GM12878 (cell line): ENCODE measurements at regions not wholly inside any gene's neighbourhood (a gene's known extent, or its start where the extent isn't known, plus 50 kb on each side); places are given as distances from the start of the nearest gene placed in this dataset.

Experiments used
- ATAC-seq: fragments of 200-7000 bp; cut with Tn5 transposase; 3 replicates; pipeline ENCODE4 v1.9.1; 2020; ENCODE audit warnings: mild to moderate bottlenecking, moderate library complexity
- BruUV-seq: library from RNA; stranded (reverse); fragments of 400-500 nt; replicated peaks from 2 replicates; lab custom pipeline; 2021; lab: Mats Ljungman, UMichigan
- CTCF ChIA-PET: fragments of 300-600 bp; sonication (Branson Sonifier 250); formaldehyde crosslinking; extraction: SDS; loops from one replicate; lab custom pipeline; 2021; ENCODE audit warnings: inconsistent platforms; lab: Yijun Ruan, JAX
- POLR2A ChIA-PET: fragments of 350-600 bp; formaldehyde crosslinking; extraction: SDS; loops from one replicate; lab custom pipeline; 2021; ENCODE audit warnings: inconsistent platforms; lab: Charles Lee
- RAD21 ChIA-PET: fragments of 300-600 bp; sonication (Branson Sonifier 250); formaldehyde crosslinking; loops from one replicate; lab custom pipeline; 2023; ENCODE audit warnings: antibody characterized with exemption; ENCODE audit not compliant: unreplicated experiment; lab: Charles Lee
- SMC1A ChIA-PET: fragments of 300-600 bp; sonication (Branson Sonifier 250); formaldehyde crosslinking; loops from one replicate; lab custom pipeline; 2023; ENCODE audit not compliant: unreplicated experiment, uncharacterized antibody; lab: Charles Lee
- DNase-seq: peaks from one replicate; pipeline ENCODE4 v3.0.0-alpha.2; 2011; ENCODE audit warnings: low read depth, low spot score
- FAIRE-seq: peaks from 3 replicates; lab custom pipeline; 2011; peaks lifted over from hg19 to GRCh38; lab: Jason Lieb, UNC
- H2AFZ ChIP-seq: 2 replicates; pipeline ENCODE4 v1.6.0; 2011; ENCODE audit warnings: low read depth, low read length, control low read depth; ENCODE audit not compliant: control insufficient read depth
- H3K27ac ChIP-seq: 2 replicates; pipeline ENCODE4 v1.5.1; 2011; ENCODE audit warnings: control low read depth; ENCODE audit not compliant: control insufficient read depth, insufficient read depth
- H3K27me3 ChIP-seq, 2 experiments: replicated peaks in 1 of 2; 2 replicates each; pipeline versions ENCODE4 v1.6.0 to v1.6.1; 2011; ENCODE audit warnings: low read length in 1 of 2; ENCODE audit not compliant: control insufficient read depth in 2 of 2, insufficient read depth in 2 of 2
- H3K36me3 ChIP-seq, 2 experiments: 2 replicates each; pipeline ENCODE4 v1.5.1; 2011; ENCODE audit warnings: low read length in 1 of 2; ENCODE audit not compliant: control insufficient read depth in 2 of 2, insufficient read depth in 2 of 2
- H3K4me1 ChIP-seq: 2 replicates; pipeline ENCODE4 v1.6.1; 2011; ENCODE audit warnings: mild to moderate bottlenecking, low read length, moderate library complexity, mixed read lengths; ENCODE audit not compliant: control insufficient read depth, insufficient read depth
- H3K4me2 ChIP-seq: 2 replicates; pipeline ENCODE4 v1.6.0; 2011; ENCODE audit warnings: control low read depth; ENCODE audit not compliant: control insufficient read depth, insufficient read depth
- H3K4me3 ChIP-seq: fragments of 200-600 bp; sonication (generic); 2 replicates; pipeline ENCODE4 v1.5.1; 2016
- H3K79me2 ChIP-seq: 2 replicates; pipeline ENCODE4 v1.6.0; 2011; ENCODE audit warnings: low read length; ENCODE audit not compliant: control insufficient read depth, insufficient read depth
- H3K9ac ChIP-seq: 2 replicates; pipeline ENCODE4 v1.8.0; 2011; ENCODE audit warnings: low read length, control low read depth, mixed read lengths; ENCODE audit not compliant: control insufficient read depth, insufficient read depth
- H3K9me3 ChIP-seq: replicated peaks from 3 replicates; pipeline ENCODE4 v1.5.1; 2011; ENCODE audit warnings: mild to moderate bottlenecking, low read length; ENCODE audit not compliant: control insufficient read depth, insufficient read depth
- H4K20me1 ChIP-seq: 2 replicates; pipeline ENCODE4 v1.6.0; 2011; ENCODE audit not compliant: control insufficient read depth, insufficient read depth
- CREB1 ChIP-seq: IDR thresholded peaks from 2 replicates; pipeline ENCODE4 v1.6.1; 2012; ENCODE audit warnings: low read depth, mild to moderate bottlenecking, inconsistent platforms
- ETV6 ChIP-seq, 2 experiments: fragments of 450-650 bp in 1 of 2; IDR thresholded peaks in 1 of 2; conservative IDR thresholded peaks in 1 of 2; 2 replicates each; pipeline ENCODE4 v1.6.1; 2014; ENCODE audit warnings: antibody characterized with exemption in 1 of 2, borderline replicate concordance in 1 of 2, low read depth in 1 of 2, mild to moderate bottlenecking in 1 of 2, moderate library complexity in 1 of 2
- WGBS: methylation state at CpG from one replicate; pipeline ENCODE4 v1.1.6; 2016; ENCODE audit warnings: low lambda C conversion rate; ENCODE audit not compliant: insufficient replicate concordance, insufficient coverage; ENCODE audit errors: missing lambda C conversion rate; 5-methylcytosine and 5-hydroxymethylcytosine counted together
- in situ Hi-C: fragments of 300-500 bp; cut with MboI; formaldehyde crosslinking; loops from 9 replicates; pipeline ENCODE4 v1.14.3; 2018; ENCODE audit warnings: mixed read lengths
- intact Hi-C: fragments of 100-400 bp; cut with micrococcal nuclease; formaldehyde crosslinking; loops from one replicate; pipeline ENCODE4 v1.14.2; 2022; ENCODE audit not compliant: unreplicated experiment
- TF ChIP-seq, protein P1 (sequence below): fragments of 450-650 bp; IDR thresholded peaks from 2 replicates; pipeline ENCODE4 v1.6.1; 2017; ENCODE audit warnings: mild to moderate bottlenecking, moderate library complexity

DNA sequence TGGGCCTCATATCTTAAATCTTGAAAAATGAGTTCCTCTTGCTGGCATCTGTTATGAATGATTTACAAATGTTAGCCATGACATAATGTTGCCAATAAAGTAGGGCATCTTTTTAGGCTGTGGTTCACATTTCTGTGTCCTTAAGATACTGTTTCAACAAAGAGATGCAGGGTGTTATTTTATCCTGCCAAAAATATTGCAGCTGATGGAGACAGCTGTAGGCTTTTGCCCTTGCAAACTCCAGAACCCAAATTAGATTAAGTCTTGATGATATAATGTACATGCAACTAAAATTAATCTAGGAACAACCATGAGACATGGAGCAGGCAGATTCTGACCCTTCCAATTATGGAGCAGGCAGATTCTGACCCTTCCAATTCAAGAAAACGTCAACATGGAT lies 228.2 kb upstream of the GRIN3A start:
- H3K4me2 ChIP-seq, result no peak overlapping the region
- SMC1A ChIA-PET, result no interaction called here
- H3K4me3 ChIP-seq, result no peak overlapping the region
- CTCF ChIA-PET, result interaction anchor here (1.2 kb wide), 1 partner anchor 13 kb away, joined by 3 read pairs; no protein-coding TSS in a partner anchor
- POLR2A ChIA-PET, result no interaction called here
- H3K4me1 ChIP-seq, result no peaks in the 10 kb centered on the region
- no peaks in the 10 kb centered on the region for H3K9me3 ChIP-seq
- no peaks in the 10 kb centered on the region for H4K20me1 ChIP-seq
- H3K27me3 ChIP-seq, result no peaks in the 10 kb centered on the region
- DNase-seq (no peak), FAIRE-seq (no peak)
- in situ Hi-C loops, result no loop called here
- no peak overlapping the region for H2AFZ ChIP-seq
- no TSS peak for BruUV-seq
- RAD21 ChIA-PET, result no interaction called here
- H3K9ac ChIP-seq, result no peak overlapping the region
- H3K27ac ChIP-seq, result no peak overlapping the region
- no peaks in the 10 kb centered on the region for H3K36me3 ChIP-seq
- TF ChIP-seq, protein P1, sequence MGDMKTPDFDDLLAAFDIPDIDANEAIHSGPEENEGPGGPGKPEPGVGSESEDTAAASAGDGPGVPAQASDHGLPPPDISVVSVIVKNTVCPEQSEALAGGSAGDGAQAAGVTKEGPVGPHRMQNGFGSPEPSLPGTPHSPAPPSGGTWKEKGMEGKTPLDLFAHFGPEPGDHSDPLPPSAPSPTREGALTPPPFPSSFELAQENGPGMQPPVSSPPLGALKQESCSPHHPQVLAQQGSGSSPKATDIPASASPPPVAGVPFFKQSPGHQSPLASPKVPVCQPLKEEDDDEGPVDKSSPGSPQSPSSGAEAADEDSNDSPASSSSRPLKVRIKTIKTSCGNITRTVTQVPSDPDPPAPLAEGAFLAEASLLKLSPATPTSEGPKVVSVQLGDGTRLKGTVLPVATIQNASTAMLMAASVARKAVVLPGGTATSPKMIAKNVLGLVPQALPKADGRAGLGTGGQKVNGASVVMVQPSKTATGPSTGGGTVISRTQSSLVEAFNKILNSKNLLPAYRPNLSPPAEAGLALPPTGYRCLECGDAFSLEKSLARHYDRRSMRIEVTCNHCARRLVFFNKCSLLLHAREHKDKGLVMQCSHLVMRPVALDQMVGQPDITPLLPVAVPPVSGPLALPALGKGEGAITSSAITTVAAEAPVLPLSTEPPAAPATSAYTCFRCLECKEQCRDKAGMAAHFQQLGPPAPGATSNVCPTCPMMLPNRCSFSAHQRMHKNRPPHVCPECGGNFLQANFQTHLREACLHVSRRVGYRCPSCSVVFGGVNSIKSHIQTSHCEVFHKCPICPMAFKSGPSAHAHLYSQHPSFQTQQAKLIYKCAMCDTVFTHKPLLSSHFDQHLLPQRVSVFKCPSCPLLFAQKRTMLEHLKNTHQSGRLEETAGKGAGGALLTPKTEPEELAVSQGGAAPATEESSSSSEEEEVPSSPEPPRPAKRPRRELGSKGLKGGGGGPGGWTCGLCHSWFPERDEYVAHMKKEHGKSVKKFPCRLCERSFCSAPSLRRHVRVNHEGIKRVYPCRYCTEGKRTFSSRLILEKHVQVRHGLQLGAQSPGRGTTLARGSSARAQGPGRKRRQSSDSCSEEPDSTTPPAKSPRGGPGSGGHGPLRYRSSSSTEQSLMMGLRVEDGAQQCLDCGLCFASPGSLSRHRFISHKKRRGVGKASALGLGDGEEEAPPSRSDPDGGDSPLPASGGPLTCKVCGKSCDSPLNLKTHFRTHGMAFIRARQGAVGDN, result no peak
- TF ChIP-seq CREB1, result no peak
- TF ChIP-seq ETV6 (conservative IDR thresholded peaks at IDR 0.05 in 1 of 2, IDR thresholded peaks at IDR 0.05 in 1 of 2; ENCODE audit: borderline replicate concordance in 1 of 2, low read depth in 1 of 2), result no peak
- TF ChIP-seq, all 136 proteins: peak for 0
- no peak for ATAC-seq
- 0% methylated on average over 1 of the region's 1 CpG for WGBS
- intact Hi-C loops, result no loop called here
- H3K79me2 ChIP-seq, result no peaks in the 10 kb centered on the region
